ENCODE measurements at regions not wholly inside any gene's neighbourhood (a gene's known extent, or its start where the extent isn't known, plus 50 kb on each side); places are given as distances from the start of the nearest gene placed in this dataset.

GRCh38 chr10:28796606-28797512 is 119.5 kb downstream of the BAMBI start:
- TF ChIP-seq POLR2A (IDR thresholded peaks at IDR 0.05) (no peak), CTCF (IDR thresholded peaks at IDR 0.05) (no peak)

Measured in lower leg skin (tissue), 3 donors.